HEK293T (cell line): ENCODE measurements at regions not wholly inside any gene's neighbourhood (a gene's known extent, or its start where the extent isn't known, plus 50 kb on each side); places are given as distances from the start of the nearest gene placed in this dataset.

ENCODE experiments used
- FOXM1 ChIP-seq: fragments of 450-650 bp; IDR thresholded peaks from 2 replicates; pipeline ENCODE4 v1.6.1; 2017; ENCODE audit warnings: mild to moderate bottlenecking, borderline replicate concordance
- SP1 ChIP-seq: fragments of 450-650 bp; IDR thresholded peaks from 2 replicates; pipeline ENCODE4 v1.6.1; 2017
- TARDBP ChIP-seq: fragments of 450-650 bp; IDR thresholded peaks from 2 replicates; pipeline ENCODE4 v1.6.1; 2016
- ZNF384 ChIP-seq: fragments of 450-650 bp; IDR thresholded peaks from 2 replicates; pipeline ENCODE4 v1.6.1; 2016

- TF ChIP-seq FOXM1 (no peak), ZNF384 (no peak), TARDBP (no peak), SP1 (no peak)
Observed at GRCh38 chr10:18859659-18860058, 188.9 kb upstream of the MALRD1 start.
